ENCODE measurements at regions not wholly inside any gene's neighbourhood (a gene's known extent, or its start where the extent isn't known, plus 50 kb on each side); places are given as distances from the start of the nearest gene placed in this dataset.

DNA sequence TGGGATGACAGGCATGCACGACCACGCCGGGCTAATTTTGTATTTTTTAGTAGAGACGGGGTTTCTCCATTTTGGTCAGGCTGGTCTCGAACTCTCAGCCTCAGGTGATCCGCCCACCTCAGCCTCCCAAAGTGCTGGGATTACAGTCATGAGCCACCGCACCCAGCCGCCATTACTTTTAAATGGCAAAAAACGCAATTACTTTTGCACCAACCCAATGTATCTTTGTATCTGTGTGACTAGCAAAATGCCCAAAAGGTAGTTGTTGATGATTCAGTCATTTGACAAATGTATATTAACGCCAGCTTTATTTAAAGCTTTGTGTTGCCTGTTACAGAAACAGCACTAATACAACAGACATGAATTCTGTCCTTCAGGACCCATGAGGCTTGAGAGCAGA lies 216.9 kb upstream of the FMN2 start:
- TF ChIP-seq, protein P1, sequence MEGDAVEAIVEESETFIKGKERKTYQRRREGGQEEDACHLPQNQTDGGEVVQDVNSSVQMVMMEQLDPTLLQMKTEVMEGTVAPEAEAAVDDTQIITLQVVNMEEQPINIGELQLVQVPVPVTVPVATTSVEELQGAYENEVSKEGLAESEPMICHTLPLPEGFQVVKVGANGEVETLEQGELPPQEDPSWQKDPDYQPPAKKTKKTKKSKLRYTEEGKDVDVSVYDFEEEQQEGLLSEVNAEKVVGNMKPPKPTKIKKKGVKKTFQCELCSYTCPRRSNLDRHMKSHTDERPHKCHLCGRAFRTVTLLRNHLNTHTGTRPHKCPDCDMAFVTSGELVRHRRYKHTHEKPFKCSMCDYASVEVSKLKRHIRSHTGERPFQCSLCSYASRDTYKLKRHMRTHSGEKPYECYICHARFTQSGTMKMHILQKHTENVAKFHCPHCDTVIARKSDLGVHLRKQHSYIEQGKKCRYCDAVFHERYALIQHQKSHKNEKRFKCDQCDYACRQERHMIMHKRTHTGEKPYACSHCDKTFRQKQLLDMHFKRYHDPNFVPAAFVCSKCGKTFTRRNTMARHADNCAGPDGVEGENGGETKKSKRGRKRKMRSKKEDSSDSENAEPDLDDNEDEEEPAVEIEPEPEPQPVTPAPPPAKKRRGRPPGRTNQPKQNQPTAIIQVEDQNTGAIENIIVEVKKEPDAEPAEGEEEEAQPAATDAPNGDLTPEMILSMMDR (conservative IDR thresholded peaks at IDR 0.05), result no peak
- TF ChIP-seq EZH2 (IDR thresholded peaks at IDR 0.05; ENCODE audit: low read depth), result no peak

Data from PC-9 (cell line).